Uterus (tissue), 3 donors: ENCODE measurements at regions not wholly inside any gene's neighbourhood (a gene's known extent, or its start where the extent isn't known, plus 50 kb on each side); places are given as distances from the start of the nearest gene placed in this dataset.

ENCODE experiments used
- DNase-seq, 2 donors: peaks; one replicate each; pipeline ENCODE4 v3.0.0-alpha.2; 2019 to 2020
- H3K27ac ChIP-seq, 2 donors: fragments of 200-600 bp; sonication (generic); 1 replicate in 1 of 2; 2 replicates in 1 of 2; pipeline ENCODE4 v1.5.1; 2016 to 2018
- H3K27me3 ChIP-seq, 2 donors: fragments of 200-600 bp; sonication (generic); one replicate each; pipeline ENCODE4 v1.5.1; 2018 to 2019; ENCODE audit warnings: control low read depth in 1 of 2
- H3K36me3 ChIP-seq, 2 donors: fragments of 200-600 bp; sonication (generic); one replicate each; pipeline ENCODE4 v1.5.1; 2019; ENCODE audit warnings: control low read depth in 1 of 2
- H3K4me1 ChIP-seq, 2 donors: fragments of 200-600 bp; sonication (generic); one replicate each; pipeline ENCODE4 v1.5.1; 2018 to 2019; ENCODE audit warnings: control low read depth in 1 of 2
- H3K4me3 ChIP-seq, 2 donors: fragments of 200-600 bp; sonication (generic); 1 replicate in 1 of 2; 2 replicates in 1 of 2; pipeline ENCODE4 v1.5.1; 2018 to 2019; ENCODE audit warnings: mild to moderate bottlenecking in 1 of 2
- H3K9me3 ChIP-seq, 2 donors: fragments of 200-600 bp; sonication (generic); one replicate each; pipeline ENCODE4 v1.5.1; 2019; ENCODE audit warnings: control low read depth in 1 of 2
- POLR2A ChIP-seq, 2 donors: fragments of 450-650 bp; IDR thresholded peaks; one replicate each; pipeline ENCODE4 v1.6.1; 2016; ENCODE audit warnings: antibody characterized with exemption in 2 of 2, mild to moderate bottlenecking in 1 of 2, moderate library complexity in 1 of 2
- intact Hi-C: fragments of 100-400 bp; cut with DNase I; formaldehyde crosslinking; loops from one replicate; pipeline ENCODE4 v1.15.1; 2023; ENCODE audit warnings: low total_unique reads
- TF ChIP-seq, protein P1 (sequence below), 4 experiments: fragments of 200-600 bp in 2 of 4; fragments of 450-650 bp in 2 of 4; sonication (generic) in 2 of 4; IDR thresholded peaks; one replicate each; pipeline ENCODE4 v1.5.1; 2016 to 2019; ENCODE audit warnings: antibody characterized with exemption in 4 of 4, mild to moderate bottlenecking in 2 of 4, moderate library complexity in 1 of 4
- donor health status: DM: yes; HTN: yes; CAD: no.

DNA sequence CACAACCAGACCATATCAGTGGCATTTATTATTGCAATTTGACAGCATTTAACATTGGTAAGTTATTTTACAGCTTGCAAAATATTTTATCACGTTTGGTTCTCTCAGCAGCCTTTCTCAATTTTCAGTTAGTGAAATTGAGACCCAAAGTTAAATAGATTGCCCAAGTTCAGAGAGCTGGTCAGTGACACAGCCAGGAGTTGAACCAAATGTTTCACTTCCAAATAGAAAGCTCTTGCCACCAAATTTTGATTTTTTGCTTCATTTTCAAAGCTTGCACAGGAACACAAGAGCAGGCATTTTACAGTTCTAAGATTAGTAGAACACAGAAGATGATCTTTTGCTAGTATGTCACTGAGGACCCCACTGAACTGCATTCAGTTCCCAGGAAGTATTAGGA, 271.5 kb upstream of the C9orf72 start:
- TF ChIP-seq, protein P1, sequence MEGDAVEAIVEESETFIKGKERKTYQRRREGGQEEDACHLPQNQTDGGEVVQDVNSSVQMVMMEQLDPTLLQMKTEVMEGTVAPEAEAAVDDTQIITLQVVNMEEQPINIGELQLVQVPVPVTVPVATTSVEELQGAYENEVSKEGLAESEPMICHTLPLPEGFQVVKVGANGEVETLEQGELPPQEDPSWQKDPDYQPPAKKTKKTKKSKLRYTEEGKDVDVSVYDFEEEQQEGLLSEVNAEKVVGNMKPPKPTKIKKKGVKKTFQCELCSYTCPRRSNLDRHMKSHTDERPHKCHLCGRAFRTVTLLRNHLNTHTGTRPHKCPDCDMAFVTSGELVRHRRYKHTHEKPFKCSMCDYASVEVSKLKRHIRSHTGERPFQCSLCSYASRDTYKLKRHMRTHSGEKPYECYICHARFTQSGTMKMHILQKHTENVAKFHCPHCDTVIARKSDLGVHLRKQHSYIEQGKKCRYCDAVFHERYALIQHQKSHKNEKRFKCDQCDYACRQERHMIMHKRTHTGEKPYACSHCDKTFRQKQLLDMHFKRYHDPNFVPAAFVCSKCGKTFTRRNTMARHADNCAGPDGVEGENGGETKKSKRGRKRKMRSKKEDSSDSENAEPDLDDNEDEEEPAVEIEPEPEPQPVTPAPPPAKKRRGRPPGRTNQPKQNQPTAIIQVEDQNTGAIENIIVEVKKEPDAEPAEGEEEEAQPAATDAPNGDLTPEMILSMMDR (IDR thresholded peaks at IDR 0.05), result no peak
- TF ChIP-seq POLR2A (IDR thresholded peaks at IDR 0.05), result no peak
- DNase-seq, result no peak
- no peak overlapping the region for H3K27ac ChIP-seq
- H3K4me3 ChIP-seq, result no peak overlapping the region
- intact Hi-C loops, result no loop called here
- no peaks in the 10 kb centered on the region for H3K4me1 ChIP-seq
- no peaks in the 10 kb centered on the region for H3K9me3 ChIP-seq
- no peaks in the 10 kb centered on the region for H3K27me3 ChIP-seq
- no peaks in the 10 kb centered on the region for H3K36me3 ChIP-seq

DNA sequence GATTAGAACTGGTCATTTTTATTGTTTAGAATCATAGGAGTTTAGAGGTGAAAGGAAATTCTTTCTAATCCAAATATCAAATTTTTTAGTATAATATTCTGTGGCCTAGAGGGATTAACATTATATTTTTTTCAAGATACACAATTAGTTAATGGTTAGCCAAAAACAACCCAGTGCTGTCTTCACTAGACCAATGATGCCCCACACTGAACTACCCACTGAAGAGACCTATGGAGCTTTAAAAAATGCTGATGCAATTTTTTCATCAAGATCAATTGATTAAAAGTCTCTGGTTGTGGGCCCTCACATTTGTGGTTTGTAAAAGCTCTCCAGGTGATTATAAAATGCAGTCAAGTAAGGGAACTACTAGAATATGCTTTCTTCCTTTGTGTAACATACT, 274.1 kb upstream of the C9orf72 start:
- Histone ChIP-seq H3K27me3 (peaks cover 0 to 3% of the 10 kb centered on the region in 2 donors), H3K36me3 (no peaks in the 10 kb centered on the region), H3K4me1 (no peaks in the 10 kb centered on the region), H3K27ac (no peak overlapping the region), H3K9me3 (no peaks in the 10 kb centered on the region), H3K4me3 (no peak overlapping the region)
- TF ChIP-seq POLR2A (IDR thresholded peaks at IDR 0.05), result no peak
- TF ChIP-seq, protein P1 (IDR thresholded peaks at IDR 0.05), result no peak
- no peak for DNase-seq
- intact Hi-C loops, result no loop called here

DNA sequence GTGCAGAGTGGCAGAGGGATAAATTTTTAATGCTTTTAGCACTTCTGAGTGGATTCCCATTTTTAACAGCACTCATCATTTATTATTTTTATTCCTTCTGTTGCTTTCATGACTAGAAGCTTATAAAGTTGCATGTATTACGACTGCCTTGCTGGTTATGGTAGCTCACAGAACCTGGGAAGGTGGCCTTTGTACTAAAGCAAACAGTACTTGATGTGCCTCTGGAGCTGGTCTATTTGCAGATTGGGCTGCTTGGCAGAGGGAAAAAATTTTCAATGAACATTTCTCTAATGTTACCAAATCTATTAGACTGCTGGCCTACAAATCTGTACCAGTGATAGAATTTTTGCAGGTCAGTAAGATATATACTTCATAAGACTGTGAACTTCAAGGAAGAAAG, 274.5 kb upstream of the C9orf72 start:
- no peak for TF ChIP-seq POLR2A (IDR thresholded peaks at IDR 0.05)
- TF ChIP-seq, protein P1 (IDR thresholded peaks at IDR 0.05), result no peak
- Histone ChIP-seq H3K36me3 (no peaks in the 10 kb centered on the region), H3K4me3 (no peak overlapping the region), H3K9me3 (no peaks in the 10 kb centered on the region), H3K27me3 (peaks cover 0 to 3% of the 10 kb centered on the region in 2 donors), H3K27ac (no peak overlapping the region), H3K4me1 (no peaks in the 10 kb centered on the region)
- intact Hi-C loops, result no loop called here
- DNase-seq, result no peak

DNA sequence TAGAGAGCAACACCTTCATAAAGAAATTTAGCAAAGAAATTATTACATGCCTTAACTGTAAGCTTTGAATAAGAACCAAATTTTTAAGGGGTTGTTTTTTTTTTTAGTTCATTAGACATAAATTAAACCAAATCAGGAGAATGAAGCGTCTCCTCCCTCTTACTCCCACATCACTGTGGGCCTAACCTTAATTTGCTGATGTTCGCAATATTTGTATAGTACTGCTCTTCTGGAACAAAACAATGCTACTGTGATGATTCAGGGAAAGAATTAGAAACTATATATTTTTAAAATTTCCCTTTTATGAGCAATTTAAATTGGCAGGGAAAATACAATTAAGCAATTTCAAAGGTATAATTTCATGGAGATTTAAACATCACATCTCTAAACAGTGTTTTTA, 275.0 kb upstream of the C9orf72 start:
- Histone ChIP-seq H3K27ac (no peak overlapping the region), H3K36me3 (no peaks in the 10 kb centered on the region), H3K4me3 (no peak overlapping the region), H3K4me1 (no peaks in the 10 kb centered on the region), H3K9me3 (no peaks in the 10 kb centered on the region), H3K27me3 (peaks cover 0 to 3% of the 10 kb centered on the region in 2 donors)
- TF ChIP-seq, protein P1 (IDR thresholded peaks at IDR 0.05), result no peak
- no peak for TF ChIP-seq POLR2A (IDR thresholded peaks at IDR 0.05)
- intact Hi-C loops, result no loop called here
- DNase-seq, result no peak

DNA sequence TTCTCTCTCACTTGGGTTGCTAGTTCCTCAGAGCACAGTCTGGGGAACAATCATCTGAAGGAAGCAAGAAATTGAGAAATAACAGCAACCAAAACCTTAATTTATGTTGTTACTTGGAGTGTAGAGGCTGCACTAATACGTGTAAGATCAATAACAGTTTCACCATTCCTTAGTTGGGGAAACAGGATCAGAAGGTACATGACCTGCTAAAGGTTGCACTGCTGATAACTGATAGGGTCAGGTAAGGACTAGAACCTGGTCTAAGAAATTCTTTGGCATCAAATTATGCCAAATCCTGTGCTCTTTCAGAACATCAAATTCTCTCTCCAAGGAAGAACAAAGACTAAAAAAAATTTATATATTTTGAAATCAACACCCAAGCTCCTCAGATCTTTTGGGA, 278.6 kb upstream of the C9orf72 start:
- no peaks in the 10 kb centered on the region for H3K9me3 ChIP-seq
- H3K4me3 ChIP-seq, result no peak overlapping the region
- DNase-seq, result no peak
- TF ChIP-seq POLR2A (IDR thresholded peaks at IDR 0.05), result no peak
- intact Hi-C loops, result no loop called here
- H3K27me3 ChIP-seq, result peaks cover 0 to 3% of the 10 kb centered on the region in 2 donors
- no peaks in the 10 kb centered on the region for H3K36me3 ChIP-seq
- H3K27ac ChIP-seq, result no peak overlapping the region
- no peaks in the 10 kb centered on the region for H3K4me1 ChIP-seq

DNA sequence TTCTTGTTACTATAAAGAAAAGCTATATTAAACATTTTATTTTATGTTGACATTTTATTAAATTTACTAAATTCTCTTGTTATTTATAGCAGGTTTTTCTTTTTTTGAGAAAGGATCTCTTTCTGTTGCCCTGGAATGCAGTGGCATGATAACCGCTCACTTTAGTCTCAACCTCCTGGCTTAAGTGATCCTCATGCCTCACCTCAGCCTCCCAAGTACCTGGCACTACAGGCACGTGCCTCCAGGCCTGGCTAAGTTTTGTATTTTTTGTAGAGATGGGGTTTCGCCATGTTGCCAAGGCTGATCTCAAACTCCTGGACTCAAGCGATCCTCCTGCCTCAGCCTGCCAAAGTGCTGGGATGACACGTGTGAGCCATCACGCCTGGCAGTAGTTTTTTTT, 280.2 kb upstream of the C9orf72 start:
- intact Hi-C loops, result no loop called here
- H3K27me3 ChIP-seq, result peaks cover 0 to 3% of the 10 kb centered on the region in 2 donors
- no peaks in the 10 kb centered on the region for H3K9me3 ChIP-seq
- no peak overlapping the region for H3K27ac ChIP-seq
- no peak for DNase-seq
- TF ChIP-seq, protein P1 (IDR thresholded peaks at IDR 0.05), result no peak
- no peak for TF ChIP-seq POLR2A (IDR thresholded peaks at IDR 0.05)
- H3K36me3 ChIP-seq, result no peaks in the 10 kb centered on the region
- no peaks in the 10 kb centered on the region for H3K4me1 ChIP-seq
- H3K4me3 ChIP-seq, result no peak overlapping the region
